ENCODE measurements at regions not wholly inside any gene's neighbourhood (a gene's known extent, or its start where the extent isn't known, plus 50 kb on each side); places are given as distances from the start of the nearest gene placed in this dataset.

- FAIRE-seq = no peak
Measured at GRCh38 chr21:35510957-35511695, 462.0 kb upstream of the RUNX1 start.

GRCh38 chr21:35510294-35510693 lies 461.2 kb upstream of the RUNX1 start:
- no peak for TF ChIP-seq CTCF (IDR thresholded peaks at IDR 0.05)
- peaks cover 0 to 23% (median 3%) of the 10 kb centered on the region in 3 donors for H3K4me1 ChIP-seq
- no peaks in the 10 kb centered on the region for H3K27me3 ChIP-seq
- no peak overlapping the region for H3K4me3 ChIP-seq
- H3K27ac ChIP-seq = no peak overlapping the region
- H3K9me3 ChIP-seq = no peaks in the 10 kb centered on the region
- DNase-seq = no peak
- ATAC-seq = no peak
- H3K36me3 ChIP-seq = no peaks in the 10 kb centered on the region
- no peak for FAIRE-seq
- intact Hi-C loops (cut with DNase I) = no loop called here
- WGBS, 2 donors = 92 to 95% methylated on average over 2 of the region's 2 CpGs

More at GRCh38 chr21:35510957-35511695, 462.0 kb upstream of the RUNX1 start:
- H3K9me3 ChIP-seq = no peaks in the 10 kb centered on the region
- H3K27ac ChIP-seq = no peak overlapping the region
- H3K36me3 ChIP-seq = no peaks in the 10 kb centered on the region
- DNase-seq (no peak), ATAC-seq (no peak)
- H3K4me3 ChIP-seq = no peak overlapping the region
- TF ChIP-seq CTCF (IDR thresholded peaks at IDR 0.05) = no peak
- H3K27me3 ChIP-seq = no peaks in the 10 kb centered on the region
- intact Hi-C loops (cut with DNase I) = no loop called here
- H3K4me1 ChIP-seq = peaks cover 0 to 19% (median 0%) of the 10 kb centered on the region in 3 donors
- 85 to 86% methylated on average over 6 of the region's 6 CpGs for WGBS, 2 donors

- WGBS, 2 donors = 90 to 91% methylated on average over 5 of the region's 5 CpGs
- Histone ChIP-seq H3K27ac (peak overlapping the region in 2 of 4 donors; percentile 22 to 25), H3K27me3 (no peaks in the 10 kb centered on the region), H3K9me3 (no peaks in the 10 kb centered on the region), H3K4me3 (no peak overlapping the region), H3K4me1 (peaks cover 0 to 23% (median 3%) of the 10 kb centered on the region in 3 donors), H3K36me3 (no peaks in the 10 kb centered on the region)
- DNase-seq = no peak
- ATAC-seq = peak in 2 of 4 donors; percentile 46 to 56
- no peak for TF ChIP-seq CTCF (IDR thresholded peaks at IDR 0.05)
- intact Hi-C loops (cut with DNase I) = no loop called here
- no peak for FAIRE-seq
Measured at GRCh38 chr21:35509001-35509704, 460.1 kb upstream of the RUNX1 start.

GRCh38 chr21:35508139-35508888 lies 459.2 kb upstream of the RUNX1 start:
- peak overlapping the region in 2 of 4 donors; percentile 22 to 25 for H3K27ac ChIP-seq
- 72 to 76% methylated on average over 8 of the region's 8 CpGs for WGBS, 2 donors
- peak in 3 of 4 donors; percentile 39 to 77 (median 72) for ATAC-seq
- intact Hi-C loops (cut with DNase I) = no loop called here
- H3K4me1 ChIP-seq = peaks cover 0 to 23% (median 3%) of the 10 kb centered on the region in 3 donors
- TF ChIP-seq CTCF (IDR thresholded peaks at IDR 0.05) = no peak
- FAIRE-seq = no peak
- H3K9me3 ChIP-seq = no peaks in the 10 kb centered on the region
- peak in 3 of 6 donors; percentile 19 to 53 (median 19) for DNase-seq
- no peaks in the 10 kb centered on the region for H3K36me3 ChIP-seq
- no peak overlapping the region for H3K4me3 ChIP-seq
- H3K27me3 ChIP-seq = no peaks in the 10 kb centered on the region

All from pancreas (tissue), 10 donors.